KOPT-K1 (cell line): ENCODE measurements at regions not wholly inside any gene's neighbourhood (a gene's known extent, or its start where the extent isn't known, plus 50 kb on each side); places are given as distances from the start of the nearest gene placed in this dataset.
"Not testable (repeated sequence)": the region's sequence is repeated elsewhere in the genome, so short reads cannot be mapped to it uniquely, and the experiment has no call there.

Experiments
- H3K27ac ChIP-seq: fragments of 200-600 bp; sonication (generic); 2 replicates; pipeline ENCODE4 v1.5.1; 2016; ENCODE audit warnings: antibody characterized with exemption, mild to moderate bottlenecking, low read depth, low read length; ENCODE audit not compliant: poor library complexity, severe bottlenecking
- H3K36me3 ChIP-seq: fragments of 200-600 bp; sonication (generic); 2 replicates; pipeline ENCODE4 v1.5.1; 2017; ENCODE audit warnings: antibody characterized with exemption, mild to moderate bottlenecking, low read length, moderate library complexity; ENCODE audit not compliant: insufficient read depth
- H3K9me3 ChIP-seq: fragments of 200-600 bp; sonication (generic); 2 replicates; pipeline ENCODE4 v1.5.1; 2017; ENCODE audit warnings: antibody characterized with exemption, low read length, mild to moderate bottlenecking; ENCODE audit not compliant: insufficient read depth, poor library complexity, severe bottlenecking

DNA sequence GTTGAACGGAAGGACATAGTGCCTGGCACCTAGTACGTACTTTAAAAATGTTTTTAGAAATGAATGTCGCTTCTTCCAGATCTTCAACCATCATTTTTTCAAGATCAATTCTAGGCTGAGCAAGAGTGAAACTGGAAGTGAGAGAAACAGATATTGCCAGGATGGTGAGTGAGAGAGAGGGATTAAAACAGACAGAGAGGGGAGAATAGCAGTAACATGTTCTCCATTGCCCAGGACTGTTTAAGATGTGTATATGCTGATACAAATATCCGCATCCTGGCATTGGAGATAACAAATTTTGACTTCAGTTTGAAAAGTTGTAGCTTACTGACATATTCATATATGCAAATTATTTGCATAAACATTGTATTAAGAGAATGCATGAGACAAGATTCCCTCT lies 1156.1 kb downstream of the TBL1XR1 start:
- Histone ChIP-seq H3K36me3 (no peaks in the 10 kb centered on the region), H3K9me3 (no peaks in the 10 kb centered on the region), H3K27ac (no peak overlapping the region)

DNA sequence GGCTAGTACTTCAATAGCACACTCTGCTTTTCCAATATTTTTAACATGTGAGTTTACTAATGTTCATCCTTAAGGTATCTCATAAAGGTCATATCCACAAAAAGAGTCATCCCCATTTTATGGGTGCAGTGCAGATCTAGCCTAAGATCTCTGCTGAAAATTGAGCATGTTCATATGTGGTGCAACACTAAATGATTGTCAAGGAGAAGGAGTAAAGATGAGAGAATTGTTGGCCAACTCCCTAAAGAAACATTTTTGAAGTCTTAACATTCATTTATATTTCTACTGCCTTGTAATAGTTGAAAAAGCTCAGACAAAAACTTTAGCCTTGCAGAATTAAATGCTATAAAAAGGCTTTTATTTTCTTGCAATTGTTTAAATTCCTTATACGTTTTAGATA lies 1159.6 kb downstream of the TBL1XR1 start:
- Histone ChIP-seq H3K27ac (no peak overlapping the region), H3K36me3 (no peaks in the 10 kb centered on the region), H3K9me3 (no peaks in the 10 kb centered on the region)

DNA sequence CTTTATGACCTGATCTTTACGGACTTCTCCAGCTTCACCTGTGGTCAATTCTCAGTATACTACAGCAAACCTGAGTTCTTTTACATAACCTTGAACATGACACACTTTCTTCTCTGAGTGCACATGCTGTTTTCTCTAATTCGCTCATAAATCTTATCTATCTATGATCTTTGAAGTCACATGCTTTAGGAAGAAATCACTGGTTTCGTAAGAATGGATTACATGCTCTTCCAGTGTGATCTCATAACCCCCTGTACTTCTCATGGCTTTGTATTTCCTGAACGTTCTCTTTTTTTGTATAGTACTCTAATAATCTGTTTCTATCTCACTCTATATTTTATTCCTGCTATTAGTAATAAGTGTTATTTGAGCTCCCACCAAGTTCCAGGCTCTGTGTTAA lies 1165.2 kb downstream of the TBL1XR1 start:
- Histone ChIP-seq H3K27ac (no peak overlapping the region), H3K36me3 (no peaks in the 10 kb centered on the region), H3K9me3 (no peaks in the 10 kb centered on the region)

DNA sequence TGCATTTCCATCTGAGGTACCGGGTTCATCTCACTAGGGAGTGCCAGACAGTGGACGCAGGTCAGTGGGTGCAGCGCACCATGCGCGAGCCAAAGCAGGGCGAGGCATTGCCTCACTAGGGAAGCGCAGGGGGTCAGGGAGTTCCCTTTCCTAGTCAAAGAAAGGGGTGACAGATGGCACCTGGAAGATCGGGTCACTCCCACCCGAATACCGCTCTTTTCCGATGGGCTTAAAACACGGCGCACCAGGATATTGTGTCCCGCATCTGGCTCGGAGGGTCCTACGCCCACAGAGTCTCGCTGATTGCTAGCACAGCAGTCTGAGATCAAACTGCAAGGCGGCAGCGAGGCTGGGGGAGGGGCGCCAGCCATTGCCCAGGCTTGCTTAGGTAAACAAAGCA lies 1157.1 kb downstream of the NAALADL2 start:
- not testable (repeated sequence) for H3K27ac ChIP-seq

DNA sequence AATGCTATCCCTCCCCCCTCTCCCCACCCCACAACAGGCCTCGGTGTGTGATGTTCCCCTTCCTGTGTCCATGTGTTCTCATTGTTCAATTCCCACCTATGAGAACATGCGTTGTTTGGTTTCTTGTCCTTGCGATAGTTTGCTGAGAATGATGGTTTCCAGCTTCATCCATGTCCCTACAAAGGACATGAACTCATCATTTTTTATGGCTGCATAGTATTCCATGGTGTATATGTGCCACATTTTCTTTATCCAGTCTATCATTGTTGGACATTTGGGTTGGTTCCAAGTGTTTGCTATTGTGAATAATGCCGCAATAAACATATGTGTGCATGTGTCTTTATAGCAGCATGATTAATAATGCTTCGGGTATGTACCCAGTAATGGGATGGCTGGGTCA lies 1156.1 kb downstream of the NAALADL2 start:
- not testable (repeated sequence) for H3K9me3 ChIP-seq, H3K36me3 ChIP-seq, H3K27ac ChIP-seq

More for the DNA sequence above, 1157.1 kb downstream of the NAALADL2 start:
- not testable (repeated sequence) for H3K9me3 ChIP-seq, H3K36me3 ChIP-seq

DNA sequence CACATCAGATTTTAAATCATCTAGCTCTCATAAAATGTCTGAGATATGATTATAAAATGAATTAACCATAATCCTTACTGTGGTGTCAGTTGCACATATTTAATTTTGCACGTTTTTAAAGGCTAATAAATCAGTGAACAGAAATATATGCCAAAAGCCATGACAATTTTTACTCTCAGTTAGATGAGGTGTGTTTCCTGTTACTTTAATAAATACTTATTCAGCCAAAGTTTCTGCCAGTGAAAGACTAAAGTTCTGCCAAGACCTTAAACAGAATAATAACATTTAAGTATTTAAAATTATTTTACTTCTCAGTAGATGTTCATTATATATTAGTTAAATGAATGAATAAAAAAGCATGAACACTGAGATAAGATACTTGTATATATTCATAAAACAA lies 1150.1 kb downstream of the NAALADL2 start:
- Histone ChIP-seq H3K36me3 (no peaks in the 10 kb centered on the region), H3K9me3 (no peaks in the 10 kb centered on the region), H3K27ac (no peak overlapping the region)

DNA sequence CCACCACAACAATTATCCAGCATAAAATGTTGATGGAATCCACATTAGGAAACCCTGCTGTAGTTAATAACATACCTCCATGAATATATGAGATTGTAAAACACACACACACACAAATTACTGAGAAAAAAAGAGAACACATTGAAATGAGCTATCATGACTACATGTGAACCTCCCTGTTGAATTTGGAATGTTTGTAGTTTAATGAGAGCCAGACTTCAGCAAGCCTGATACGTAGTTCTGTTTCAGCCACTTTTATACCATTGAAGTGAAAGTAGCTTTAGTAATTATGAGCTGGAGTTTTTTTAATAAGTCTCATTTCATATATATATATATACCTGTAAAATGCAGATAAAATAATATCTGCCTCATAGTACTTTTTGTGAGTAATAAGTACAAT lies 1146.4 kb downstream of the NAALADL2 start:
- Histone ChIP-seq H3K36me3 (no peaks in the 10 kb centered on the region), H3K9me3 (no peaks in the 10 kb centered on the region), H3K27ac (no peak overlapping the region)

DNA sequence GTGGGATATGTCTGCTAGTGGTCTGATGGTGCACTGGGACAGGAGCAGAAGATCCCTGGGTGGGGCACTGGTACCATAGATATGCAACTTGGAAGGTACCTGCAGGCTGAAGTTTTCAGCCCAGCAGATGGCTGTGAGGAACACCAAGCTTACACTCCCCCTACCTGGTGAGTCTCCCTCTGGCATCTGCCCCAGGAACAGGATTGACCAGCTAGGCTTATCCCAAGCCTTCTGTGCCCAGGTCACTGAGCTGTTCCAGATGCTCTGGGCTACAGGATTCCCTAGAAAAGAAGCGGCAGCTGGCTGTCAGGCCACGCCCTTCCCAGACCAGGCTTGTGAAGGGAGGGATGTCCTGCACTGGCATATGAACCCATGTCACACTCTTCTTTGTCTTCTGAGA lies 1130.0 kb downstream of the NAALADL2 start:
- Histone ChIP-seq H3K27ac (no peak overlapping the region), H3K36me3 (no peaks in the 10 kb centered on the region), H3K9me3 (no peaks in the 10 kb centered on the region)

DNA sequence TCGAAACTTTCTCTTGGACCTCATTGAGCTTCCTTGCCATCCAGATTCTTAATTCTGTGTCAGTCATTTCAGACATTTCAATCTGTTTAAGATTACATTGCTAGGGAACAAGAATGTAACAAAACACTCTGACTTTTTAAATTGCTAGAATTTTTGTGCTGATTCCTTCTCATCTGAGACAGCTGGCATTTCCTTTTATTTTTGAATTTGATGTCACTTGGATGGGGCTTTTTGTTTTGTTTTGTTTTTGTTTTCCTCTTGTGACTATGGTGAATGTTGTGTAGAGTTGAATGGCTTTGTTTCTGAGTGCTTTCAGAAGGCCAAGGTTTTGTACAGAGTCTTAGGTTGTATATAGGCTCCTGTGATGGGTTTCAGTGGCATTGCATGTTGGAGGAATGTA lies 1129.3 kb downstream of the NAALADL2 start:
- H3K36me3 ChIP-seq: no peaks in the 10 kb centered on the region
- no peak overlapping the region for H3K27ac ChIP-seq
- no peaks in the 10 kb centered on the region for H3K9me3 ChIP-seq

DNA sequence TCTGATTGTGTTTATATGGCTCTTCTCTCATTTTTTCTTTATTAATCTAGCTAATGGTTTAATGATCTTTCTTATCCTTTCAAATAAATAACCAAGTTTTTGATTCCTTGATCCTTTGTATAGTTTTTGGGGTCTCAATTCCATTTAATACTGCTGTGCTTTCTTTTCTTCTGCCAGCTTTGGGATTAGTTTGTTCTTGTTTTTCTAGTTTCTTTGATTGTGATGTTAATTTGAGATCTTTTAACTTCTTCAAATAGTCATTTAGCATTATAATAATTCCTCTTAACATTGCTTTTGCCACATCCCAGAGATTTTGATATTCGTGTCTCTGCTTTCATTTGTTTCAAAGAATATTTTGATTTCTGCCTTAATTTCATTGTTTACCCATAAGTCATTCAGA lies 1126.6 kb downstream of the NAALADL2 start:
- H3K36me3 ChIP-seq: no peaks in the 10 kb centered on the region
- H3K9me3 ChIP-seq: no peaks in the 10 kb centered on the region
- H3K27ac ChIP-seq: no peak overlapping the region

DNA sequence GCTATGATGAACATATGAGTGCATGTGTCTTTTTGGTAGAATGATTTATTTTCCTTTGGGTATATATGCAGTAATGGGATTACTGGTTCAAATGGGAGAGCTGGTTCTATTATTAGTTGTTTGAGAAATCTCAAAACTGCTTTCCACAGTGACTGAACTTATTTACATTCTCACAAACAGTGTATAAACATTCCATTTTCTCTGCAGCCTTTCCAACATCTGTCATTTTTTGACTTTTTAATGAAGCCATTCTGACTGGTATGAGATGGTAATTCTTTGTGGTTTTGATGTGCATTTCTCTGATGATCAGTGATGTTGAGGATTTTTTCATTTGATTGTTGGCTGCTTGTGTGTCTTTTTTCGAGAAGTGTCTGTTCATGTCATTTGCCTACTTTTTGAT lies 1124.2 kb downstream of the NAALADL2 start:
- H3K9me3 ChIP-seq: no peaks in the 10 kb centered on the region

DNA sequence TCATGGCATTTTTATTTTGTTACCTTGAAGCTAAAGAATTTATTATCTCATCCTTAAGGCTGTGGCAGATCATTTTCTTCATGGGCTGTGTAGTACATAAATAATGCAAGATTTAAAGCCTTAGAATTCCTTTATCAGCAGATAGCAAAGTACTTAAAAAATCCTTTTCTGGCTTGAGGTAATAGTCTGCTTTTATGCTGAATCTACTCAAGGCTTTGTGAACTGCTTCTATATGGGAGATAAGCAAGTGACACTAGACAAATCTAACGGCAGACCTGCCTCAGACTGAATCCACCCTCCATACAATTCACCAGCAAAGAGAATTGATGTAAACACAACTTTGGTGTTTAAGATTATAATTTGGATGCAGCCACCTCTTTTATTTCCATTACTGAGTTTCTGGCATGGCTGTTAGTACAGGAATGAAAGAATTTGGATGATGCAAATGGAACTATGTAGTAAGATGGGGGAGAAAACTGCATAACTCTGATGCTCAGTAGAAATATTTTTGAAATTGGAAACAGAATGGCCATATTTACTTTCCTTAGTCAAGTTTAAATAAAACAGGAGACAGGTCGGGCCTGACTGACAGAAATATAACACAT lies 1121.5 kb downstream of the NAALADL2 start:
- H3K9me3 ChIP-seq: no peaks in the 10 kb centered on the region
- H3K27ac ChIP-seq: no peak overlapping the region

More for the DNA sequence above, 1124.2 kb downstream of the NAALADL2 start:
- Histone ChIP-seq H3K27ac (no peak overlapping the region), H3K36me3 (no peaks in the 10 kb centered on the region)

DNA sequence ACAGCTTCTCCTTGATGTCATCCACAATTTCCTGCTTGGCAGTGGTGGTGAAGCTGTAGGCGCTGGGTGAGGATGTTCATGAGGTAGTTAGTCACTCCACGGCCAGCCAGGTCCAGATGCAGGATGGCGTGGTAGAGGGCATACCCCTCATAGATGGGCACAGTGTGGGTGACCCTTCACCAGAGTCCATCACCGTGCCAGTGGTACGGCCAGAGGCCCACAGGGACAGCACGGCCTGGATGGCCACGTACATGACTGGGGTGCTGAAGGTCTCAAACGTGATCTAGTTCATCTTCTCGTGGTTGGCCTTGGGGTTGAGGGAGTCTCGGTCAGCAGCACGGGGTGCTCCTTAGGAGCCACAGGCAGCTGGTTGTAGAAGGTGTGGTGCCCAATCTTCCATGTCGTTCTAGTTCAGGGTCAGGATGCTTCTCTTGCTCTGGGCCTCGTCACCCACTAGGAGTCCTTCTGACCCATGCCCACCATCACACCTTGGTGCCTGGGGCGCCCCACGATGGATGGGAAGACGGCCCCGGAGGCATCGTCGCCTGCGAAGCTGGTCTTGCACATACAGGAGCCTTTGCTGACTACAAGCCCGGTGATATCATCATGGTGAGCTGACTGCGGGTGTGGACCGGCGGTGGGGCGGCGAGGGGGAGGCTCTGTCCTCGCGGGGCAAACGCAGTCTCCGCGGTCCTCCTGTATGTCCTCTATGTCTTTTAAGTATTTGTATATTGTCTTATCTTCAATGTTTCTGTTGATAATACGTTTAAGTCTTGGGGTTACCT lies 1119.0 kb downstream of the NAALADL2 start:
- Histone ChIP-seq H3K36me3 (no peaks in the 10 kb centered on the region), H3K27ac (no peak overlapping the region), H3K9me3 (no peaks in the 10 kb centered on the region)

More for the DNA sequence above, 1121.5 kb downstream of the NAALADL2 start:
- no peaks in the 10 kb centered on the region for H3K36me3 ChIP-seq

DNA sequence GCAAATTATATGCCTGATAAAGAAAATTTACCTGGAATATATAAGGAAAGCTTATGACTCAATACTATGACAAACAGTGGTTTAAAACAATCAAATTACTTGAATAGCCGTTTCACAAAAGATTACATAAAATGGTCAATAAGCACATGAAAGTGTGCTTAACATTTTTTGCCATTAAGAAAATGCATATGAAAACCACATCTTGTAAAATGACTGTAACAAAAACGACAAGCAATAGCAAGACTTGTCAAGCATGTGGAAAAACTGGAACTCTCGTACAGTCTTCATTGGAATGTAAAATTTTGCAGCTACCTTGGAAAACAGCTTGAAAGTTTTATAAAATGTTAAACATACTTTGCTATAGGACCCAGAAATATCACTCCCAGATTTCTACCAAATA lies 1110.3 kb downstream of the NAALADL2 start:
- Histone ChIP-seq H3K36me3 (no peaks in the 10 kb centered on the region), H3K9me3 (no peaks in the 10 kb centered on the region), H3K27ac (no peak overlapping the region)

DNA sequence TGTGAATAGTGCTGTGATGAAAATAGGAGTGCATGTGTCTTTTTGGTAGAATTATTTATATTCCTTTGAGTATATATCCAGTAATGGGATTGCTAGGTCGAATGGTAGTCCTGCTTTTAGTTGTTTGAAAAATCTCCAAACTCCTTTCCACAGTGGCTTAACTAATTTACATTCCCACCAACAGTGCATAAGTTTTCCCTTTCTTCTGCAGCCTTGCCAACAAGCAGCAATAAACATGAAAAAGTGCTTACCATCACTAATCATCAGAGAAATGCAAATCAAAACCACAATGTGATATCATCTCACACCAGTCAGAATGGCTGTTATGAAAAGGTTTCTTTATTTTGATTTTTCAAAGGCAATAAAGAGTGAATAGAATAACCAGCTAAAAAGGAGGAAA lies 1105.9 kb downstream of the NAALADL2 start:
- Histone ChIP-seq H3K9me3 (no peaks in the 10 kb centered on the region), H3K27ac (no peak overlapping the region), H3K36me3 (no peaks in the 10 kb centered on the region)

DNA sequence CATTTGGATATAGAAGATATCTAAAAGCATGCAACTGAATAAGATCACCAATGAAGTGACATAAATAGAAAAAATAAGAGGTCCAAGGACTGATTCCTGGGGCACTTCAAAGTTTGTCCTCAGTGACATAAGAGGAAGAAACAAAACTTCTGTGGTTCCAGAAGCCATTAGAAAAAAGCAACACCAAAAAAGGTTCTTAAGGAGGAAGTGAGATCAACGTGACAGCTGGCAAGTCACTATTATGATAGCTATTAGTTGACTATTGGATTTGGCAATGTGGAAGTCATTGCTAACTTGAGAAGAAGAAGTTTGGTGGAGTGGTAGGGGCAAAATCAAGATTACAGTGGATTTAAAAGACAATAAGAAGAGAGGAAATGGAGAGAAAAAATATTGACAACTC lies 1098.3 kb downstream of the NAALADL2 start:
- no peaks in the 10 kb centered on the region for H3K36me3 ChIP-seq
- no peak overlapping the region for H3K27ac ChIP-seq
- no peaks in the 10 kb centered on the region for H3K9me3 ChIP-seq
